Loucy (cell line): ENCODE measurements at regions not wholly inside any gene's neighbourhood (a gene's known extent, or its start where the extent isn't known, plus 50 kb on each side); places are given as distances from the start of the nearest gene placed in this dataset.

Source experiments
- EZH2phosphoT487 ChIP-seq: fragments of 200-600 bp; IDR thresholded peaks from 2 replicates; pipeline ENCODE4 v1.6.1; 2018; ENCODE audit warnings: antibody characterized with exemption, mild to moderate bottlenecking, moderate library complexity, borderline replicate concordance
- TF ChIP-seq, protein P1 (sequence below): fragments of 200-600 bp; sonication (generic); conservative IDR thresholded peaks from 2 replicates; pipeline ENCODE4 v1.5.1; 2014; ENCODE audit warnings: mild to moderate bottlenecking, antibody characterized with exemption, low read length

DNA sequence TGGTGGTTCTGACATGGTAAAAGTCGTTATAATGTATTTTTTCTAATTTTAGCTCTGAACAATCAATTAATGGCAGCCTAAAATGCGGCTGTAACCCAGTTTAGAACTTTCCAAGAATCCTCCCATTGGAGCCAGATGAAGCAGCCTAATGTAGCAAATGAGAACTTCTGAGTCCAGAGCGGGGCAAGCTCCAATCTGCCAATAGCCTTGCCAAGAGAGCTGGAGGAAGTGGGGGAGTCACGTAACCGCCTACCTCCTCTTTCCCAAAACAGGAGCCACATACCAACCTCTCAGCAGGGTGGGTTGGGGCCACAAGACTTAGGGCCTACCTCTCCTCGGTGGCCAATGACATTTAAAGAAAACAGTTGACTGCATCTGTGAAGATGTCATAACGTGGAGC is 230.6 kb downstream of the SOD2 start:
- TF ChIP-seq, protein P1, sequence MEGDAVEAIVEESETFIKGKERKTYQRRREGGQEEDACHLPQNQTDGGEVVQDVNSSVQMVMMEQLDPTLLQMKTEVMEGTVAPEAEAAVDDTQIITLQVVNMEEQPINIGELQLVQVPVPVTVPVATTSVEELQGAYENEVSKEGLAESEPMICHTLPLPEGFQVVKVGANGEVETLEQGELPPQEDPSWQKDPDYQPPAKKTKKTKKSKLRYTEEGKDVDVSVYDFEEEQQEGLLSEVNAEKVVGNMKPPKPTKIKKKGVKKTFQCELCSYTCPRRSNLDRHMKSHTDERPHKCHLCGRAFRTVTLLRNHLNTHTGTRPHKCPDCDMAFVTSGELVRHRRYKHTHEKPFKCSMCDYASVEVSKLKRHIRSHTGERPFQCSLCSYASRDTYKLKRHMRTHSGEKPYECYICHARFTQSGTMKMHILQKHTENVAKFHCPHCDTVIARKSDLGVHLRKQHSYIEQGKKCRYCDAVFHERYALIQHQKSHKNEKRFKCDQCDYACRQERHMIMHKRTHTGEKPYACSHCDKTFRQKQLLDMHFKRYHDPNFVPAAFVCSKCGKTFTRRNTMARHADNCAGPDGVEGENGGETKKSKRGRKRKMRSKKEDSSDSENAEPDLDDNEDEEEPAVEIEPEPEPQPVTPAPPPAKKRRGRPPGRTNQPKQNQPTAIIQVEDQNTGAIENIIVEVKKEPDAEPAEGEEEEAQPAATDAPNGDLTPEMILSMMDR: no peak
- TF ChIP-seq EZH2phosphoT487: no peak
